Fibroblast of lung (primary cell): ENCODE measurements at regions not wholly inside any gene's neighbourhood (a gene's known extent, or its start where the extent isn't known, plus 50 kb on each side); places are given as distances from the start of the nearest gene placed in this dataset.

Experiments used
- DNase-seq, 2 donors: peaks; one replicate each; pipeline versions ENCODE4 v3.0.0 to v3.0.0-alpha.2; 2010; ENCODE audit warnings: low read depth in 2 of 2
- H2AFZ ChIP-seq: 2 replicates; pipeline ENCODE4 v1.5.1; 2012; ENCODE audit warnings: low read length, control low read depth, inconsistent platforms
- H3K27ac ChIP-seq: 2 replicates; pipeline ENCODE4 v1.5.1; 2011; ENCODE audit warnings: low read length, control low read depth; ENCODE audit not compliant: insufficient read depth
- H3K27me3 ChIP-seq: 2 replicates; pipeline ENCODE4 v1.5.1; 2011; ENCODE audit warnings: mild to moderate bottlenecking, low read length; ENCODE audit not compliant: control insufficient read depth, insufficient read depth
- H3K36me3 ChIP-seq: 2 replicates; pipeline ENCODE4 v1.5.1; 2011; ENCODE audit warnings: low read length; ENCODE audit not compliant: control insufficient read depth, insufficient read depth
- H3K4me1 ChIP-seq: 2 replicates; pipeline ENCODE4 v1.5.1; 2011; ENCODE audit warnings: low read length; ENCODE audit not compliant: control insufficient read depth, insufficient read depth; ENCODE audit errors: extremely low read depth
- H3K4me2 ChIP-seq: 2 replicates; pipeline ENCODE4 v1.5.1; 2011; ENCODE audit warnings: low read length, control low read depth; ENCODE audit not compliant: insufficient read depth; ENCODE audit errors: extremely low read depth
- H3K4me3 ChIP-seq, 4 experiments: fragments of 200-600 bp in 1 of 4; sonication (generic) in 1 of 4; replicated peaks in 1 of 4; 2 replicates each; pipeline ENCODE4 v1.5.1; 2011 to 2016; ENCODE audit warnings: low read length in 4 of 4, low read depth in 3 of 4, mild to moderate bottlenecking in 3 of 4, control low read depth in 2 of 4, inconsistent platforms in 1 of 4, mixed read lengths in 1 of 4; ENCODE audit not compliant: insufficient read depth in 1 of 4; ENCODE audit errors: control extremely low read depth in 1 of 4
- H3K79me2 ChIP-seq: 2 replicates; pipeline ENCODE4 v1.5.1; 2012; ENCODE audit warnings: mild to moderate bottlenecking, low read length, inconsistent platforms; ENCODE audit not compliant: control insufficient read depth, insufficient read depth
- H3K9ac ChIP-seq: 2 replicates; pipeline ENCODE4 v1.5.1; 2011; ENCODE audit warnings: mild to moderate bottlenecking, low read length, control low read depth; ENCODE audit not compliant: insufficient read depth
- H3K9me3 ChIP-seq: 2 replicates; pipeline ENCODE4 v1.5.1; 2012; ENCODE audit warnings: low read depth, low read length; ENCODE audit not compliant: control insufficient read depth, insufficient read depth
- H4K20me1 ChIP-seq: 2 replicates; pipeline ENCODE4 v1.5.1; 2011; ENCODE audit warnings: low read length; ENCODE audit not compliant: control insufficient read depth, insufficient read depth; ENCODE audit errors: extremely low read depth
- CTCF ChIP-seq, 2 donors: IDR thresholded peaks in 1 of 2; conservative IDR thresholded peaks in 1 of 2; 1 replicate in 1 of 2; 2 replicates in 1 of 2; pipeline ENCODE4 v1.5.1; 2011 to 2012; ENCODE audit warnings: low read length in 2 of 2, control low read depth in 1 of 2, inconsistent platforms in 1 of 2, low read depth in 1 of 2, mild to moderate bottlenecking in 1 of 2
- EZH2 ChIP-seq: IDR thresholded peaks from 2 replicates; pipeline ENCODE4 v1.5.1; 2012; ENCODE audit warnings: low read length, control low read depth, mild to moderate bottlenecking; ENCODE audit errors: missing control alignments

DNA sequence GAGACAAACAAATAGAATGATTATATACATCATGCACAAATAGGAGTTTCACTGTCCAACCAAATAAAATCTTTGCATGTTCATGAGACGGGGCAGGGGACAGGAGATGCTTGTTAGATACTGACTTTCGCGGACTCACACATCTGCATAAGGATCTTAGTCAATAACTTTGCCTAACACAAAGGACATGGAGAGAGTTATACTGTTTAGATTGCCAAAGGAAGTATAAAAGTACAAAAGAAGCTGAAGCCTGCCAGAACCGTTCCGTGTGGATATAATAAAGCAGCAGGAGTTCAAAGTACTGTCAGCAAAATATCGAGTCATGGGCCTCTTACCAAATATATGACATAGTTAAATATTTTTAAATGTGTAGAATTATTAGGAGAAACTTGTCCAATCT lies 1148.4 kb downstream of the EFNA5 start:
- Histone ChIP-seq H3K36me3 (no peaks in the 10 kb centered on the region), H3K9me3 (no peaks in the 10 kb centered on the region), H3K4me1 (no peaks in the 10 kb centered on the region), H3K27ac (no peak overlapping the region), H4K20me1 (no peaks in the 10 kb centered on the region), H3K27me3 (no peaks in the 10 kb centered on the region), H3K4me2 (no peak overlapping the region), H3K4me3 (no peak overlapping the region), H2AFZ (no peak overlapping the region), H3K79me2 (no peaks in the 10 kb centered on the region), H3K9ac (no peak overlapping the region)
- TF ChIP-seq EZH2 (no peak), CTCF (conservative IDR thresholded peaks at IDR 0.05 in 1 of 2, IDR thresholded peaks at IDR 0.05 in 1 of 2; ENCODE audit: low read depth in 1 of 2, low read length in 2 of 2) (no peak)
- DNase-seq = peak in 1 of 2 donors; percentile 34

- peak; percentile 67 to 79 for DNase-seq
- H3K27ac ChIP-seq = no peak overlapping the region
These were observed 1149.0 kb downstream of the EFNA5 start for GRCh38 chr5:106521701-106522100.

DNA sequence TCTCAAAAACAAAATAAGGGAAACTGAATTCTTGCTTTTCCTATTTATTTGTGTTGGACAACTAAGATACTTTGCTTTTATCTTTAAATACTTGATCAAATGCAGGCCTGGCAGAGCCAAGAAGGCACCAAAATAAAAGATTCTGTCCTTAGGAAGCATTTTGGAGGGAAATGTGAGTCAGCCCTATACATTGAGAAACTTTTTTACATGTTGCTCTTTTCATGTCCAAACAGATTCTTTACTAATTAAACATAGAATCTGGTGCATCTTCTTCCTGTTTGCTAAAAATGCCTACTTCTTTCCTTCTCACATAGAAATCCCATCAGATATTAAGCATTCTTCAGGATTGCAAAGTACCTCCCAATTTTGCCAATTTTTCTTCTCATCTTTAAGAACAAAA lies 1160.4 kb downstream of the EFNA5 start:
- TF ChIP-seq EZH2 (no peak), CTCF (conservative IDR thresholded peaks at IDR 0.05 in 1 of 2, IDR thresholded peaks at IDR 0.05 in 1 of 2; ENCODE audit: low read depth in 1 of 2, low read length in 2 of 2) (no peak)
- no peaks in the 10 kb centered on the region for H3K4me1 ChIP-seq
- H4K20me1 ChIP-seq = no peaks in the 10 kb centered on the region
- H3K4me2 ChIP-seq = no peak overlapping the region
- no peak for DNase-seq
- no peaks in the 10 kb centered on the region for H3K9me3 ChIP-seq
- H2AFZ ChIP-seq = no peak overlapping the region
- no peaks in the 10 kb centered on the region for H3K36me3 ChIP-seq
- H3K79me2 ChIP-seq = no peaks in the 10 kb centered on the region
- H3K27ac ChIP-seq = no peak overlapping the region
- H3K4me3 ChIP-seq = no peak overlapping the region
- no peaks in the 10 kb centered on the region for H3K27me3 ChIP-seq
- no peak overlapping the region for H3K9ac ChIP-seq

More at GRCh38 chr5:106521701-106522100, 1149.0 kb downstream of the EFNA5 start:
- Histone ChIP-seq H3K27me3 (no peaks in the 10 kb centered on the region), H3K4me3 (no peak overlapping the region), H3K4me1 (no peaks in the 10 kb centered on the region), H2AFZ (no peak overlapping the region), H3K9ac (no peak overlapping the region), H4K20me1 (no peaks in the 10 kb centered on the region), H3K4me2 (no peak overlapping the region), H3K9me3 (no peaks in the 10 kb centered on the region), H3K79me2 (no peaks in the 10 kb centered on the region), H3K36me3 (no peaks in the 10 kb centered on the region)
- TF ChIP-seq CTCF (conservative IDR thresholded peaks at IDR 0.05 in 1 of 2, IDR thresholded peaks at IDR 0.05 in 1 of 2; ENCODE audit: low read depth in 1 of 2, low read length in 2 of 2) (no peak), EZH2 (no peak)
